GM23248 (cell line): ENCODE measurements at regions not wholly inside any gene's neighbourhood (a gene's known extent, or its start where the extent isn't known, plus 50 kb on each side); places are given as distances from the start of the nearest gene placed in this dataset.
"Not testable (repeated sequence)": the region's sequence is repeated elsewhere in the genome, so short reads cannot be mapped to it uniquely, and the experiment has no call there.

Experiments used
- DNase-seq: peaks from one replicate; pipeline ENCODE4 v3.0.0-alpha.2; 2015
- H2AFZ ChIP-seq: fragments of 200-600 bp; sonication (generic); 2 replicates; pipeline ENCODE4 v1.6.1; 2016; ENCODE audit warnings: antibody characterized with exemption
- H3F3A ChIP-seq: fragments of 200-600 bp; sonication (generic); 2 replicates; pipeline ENCODE4 v1.6.1; 2016; ENCODE audit warnings: mild to moderate bottlenecking, antibody characterized with exemption, mixed run types; ENCODE audit not compliant: insufficient read depth
- H3K27ac ChIP-seq: fragments of 200-600 bp; sonication (generic); 2 replicates; pipeline ENCODE4 v1.5.1; 2016; ENCODE audit warnings: mild to moderate bottlenecking
- H3K27me3 ChIP-seq: fragments of 200-600 bp; sonication (generic); replicated peaks from 2 replicates; pipeline ENCODE4 v1.6.1; 2016; ENCODE audit warnings: mild to moderate bottlenecking; ENCODE audit not compliant: insufficient read depth
- H3K36me3 ChIP-seq: fragments of 200-600 bp; sonication (generic); 2 replicates; pipeline ENCODE4 v1.6.1; 2016; ENCODE audit warnings: low read depth, mild to moderate bottlenecking
- H3K4me1 ChIP-seq: fragments of 200-600 bp; sonication (generic); 2 replicates; pipeline ENCODE4 v1.6.1; 2016; ENCODE audit warnings: mild to moderate bottlenecking; ENCODE audit not compliant: insufficient read depth
- H3K4me2 ChIP-seq: fragments of 200-600 bp; sonication (generic); one replicate; pipeline ENCODE4 v1.6.1; 2016; ENCODE audit warnings: mild to moderate bottlenecking; ENCODE audit not compliant: unreplicated experiment
- H3K4me3 ChIP-seq: fragments of 200-600 bp; sonication (generic); 2 replicates; pipeline ENCODE4 v1.5.1; 2016; ENCODE audit warnings: mild to moderate bottlenecking
- H3K79me2 ChIP-seq: fragments of 200-600 bp; sonication (generic); 2 replicates; pipeline ENCODE4 v1.6.1; 2016; ENCODE audit warnings: mild to moderate bottlenecking; ENCODE audit not compliant: insufficient read depth
- H3K9ac ChIP-seq: fragments of 200-600 bp; sonication (generic); 2 replicates; pipeline ENCODE4 v1.6.1; 2016; ENCODE audit warnings: mild to moderate bottlenecking
- H3K9me2 ChIP-seq: fragments of 200-600 bp; sonication (generic); 2 replicates; pipeline ENCODE4 v1.6.1; 2016; ENCODE audit warnings: mixed run types, mild to moderate bottlenecking, moderate library complexity; ENCODE audit not compliant: insufficient read depth
- H3K9me3 ChIP-seq: fragments of 200-600 bp; sonication (generic); one replicate; pipeline ENCODE4 v1.6.1; 2017; ENCODE audit warnings: low read depth
- H4K20me1 ChIP-seq: fragments of 200-600 bp; sonication (generic); 2 replicates; pipeline ENCODE4 v1.6.0; 2016; ENCODE audit not compliant: insufficient read depth
- EZH2 ChIP-seq: fragments of 200-600 bp; sonication (generic); IDR thresholded peaks from 2 replicates; pipeline ENCODE4 v1.6.1; 2018; ENCODE audit warnings: antibody characterized with exemption, mild to moderate bottlenecking; ENCODE audit not compliant: insufficient read depth, poor library complexity, severe bottlenecking
- EZH2phosphoT487 ChIP-seq: fragments of 200-600 bp; sonication (generic); IDR thresholded peaks from 2 replicates; pipeline ENCODE4 v1.6.1; 2018; ENCODE audit warnings: antibody characterized with exemption, moderate library complexity, mild to moderate bottlenecking, low read depth; ENCODE audit not compliant: insufficient read depth
- WGBS, 2 experiments: methylation state at CpG; one replicate each; pipeline ENCODE4 v1.1.6; 2015 to 2017; ENCODE audit warnings: low lambda C conversion rate in 2 of 2, low coverage in 1 of 2; ENCODE audit errors: missing lambda C conversion rate in 2 of 2; 5-methylcytosine and 5-hydroxymethylcytosine counted together
- in situ Hi-C: fragments of 300-500 bp; cut with MboI; formaldehyde crosslinking; loops from 2 replicates; pipeline ENCODE4 v1.15.0; 2020

GRCh38 chr17:77622647-77623046 is 335.9 kb upstream of the TNRC6C start:
- in situ Hi-C loops, result no loop called here
- no peaks in the 10 kb centered on the region for H3F3A ChIP-seq
- no peaks in the 10 kb centered on the region; the same call in 1 of the 2 replicates for H3K4me1 ChIP-seq
- DNase-seq, result no peak
- H3K9me2 ChIP-seq, result no peaks in the 10 kb centered on the region
- no peaks in the 10 kb centered on the region for H3K79me2 ChIP-seq
- H3K27me3 ChIP-seq, result no peaks in the 10 kb centered on the region; the same call in 1 of the 2 replicates
- H3K36me3 ChIP-seq, result no peaks in the 10 kb centered on the region
- H4K20me1 ChIP-seq, result no peaks in the 10 kb centered on the region
- H3K9ac ChIP-seq, result no peak overlapping the region
- no peak overlapping the region for H3K4me3 ChIP-seq
- H3K27ac ChIP-seq, result no peak overlapping the region
- H3K9me3 ChIP-seq, result no peaks in the 10 kb centered on the region
- no peak overlapping the region for H2AFZ ChIP-seq
- H3K4me2 ChIP-seq, result no peak overlapping the region
- 87 to 91% methylated on average over 4 of the region's 4 CpGs for WGBS, 2 experiments
- no peak for TF ChIP-seq EZH2
- no peak for TF ChIP-seq EZH2phosphoT487

DNA sequence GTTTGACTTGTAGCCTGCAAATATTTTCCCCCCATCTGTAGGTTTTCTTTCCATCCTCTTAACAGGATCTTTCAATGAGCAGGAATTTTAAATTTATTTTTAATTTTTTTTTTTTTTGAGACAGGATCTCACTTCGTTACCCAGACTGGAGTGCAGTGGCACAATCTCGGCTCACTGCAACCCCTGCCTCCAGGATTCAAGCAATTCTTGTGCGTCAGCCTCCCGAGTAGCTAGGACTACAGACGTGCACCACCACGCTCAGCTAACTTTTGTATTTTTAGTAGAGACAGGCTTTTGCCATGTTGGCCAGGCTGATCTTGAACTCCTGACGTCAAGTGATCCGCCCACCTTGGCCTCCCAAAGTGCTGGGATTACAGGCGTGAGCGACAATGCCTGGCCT is 335.2 kb upstream of the TNRC6C start:
- WGBS, 2 experiments, result 65% methylated on average over 10 of the region's 10 CpGs
- H3K4me3 ChIP-seq, H3K9me3 ChIP-seq, in situ Hi-C loops, H3K27me3 ChIP-seq, H3K9me2 ChIP-seq, H3F3A ChIP-seq, H2AFZ ChIP-seq, H3K9ac ChIP-seq, H4K20me1 ChIP-seq, H3K79me2 ChIP-seq, H3K4me1 ChIP-seq, H3K36me3 ChIP-seq, H3K27ac ChIP-seq, DNase-seq, H3K4me2 ChIP-seq: not testable (repeated sequence)

GRCh38 chr17:77628035-77628434 is 330.5 kb upstream of the TNRC6C start:
- Histone ChIP-seq H3K36me3 (no peaks in the 10 kb centered on the region), H3K9me2 (no peaks in the 10 kb centered on the region), H3F3A (no peaks in the 10 kb centered on the region), H3K79me2 (no peaks in the 10 kb centered on the region), H3K9me3 (no peaks in the 10 kb centered on the region), H3K4me1 (no peaks in the 10 kb centered on the region), H2AFZ (no peak overlapping the region), H3K4me2 (no peak overlapping the region), H3K27ac (no peak overlapping the region), H3K9ac (no peak overlapping the region), H3K4me3 (no peak overlapping the region), H3K27me3 (no peaks in the 10 kb centered on the region), H4K20me1 (no peaks in the 10 kb centered on the region)
- in situ Hi-C loops, result no loop called here
- DNase-seq, result no peak
- TF ChIP-seq EZH2, result no peak
- no peak for TF ChIP-seq EZH2phosphoT487
- WGBS, 2 experiments, result 71 to 76% methylated on average over 2 of the region's 2 CpGs

DNA sequence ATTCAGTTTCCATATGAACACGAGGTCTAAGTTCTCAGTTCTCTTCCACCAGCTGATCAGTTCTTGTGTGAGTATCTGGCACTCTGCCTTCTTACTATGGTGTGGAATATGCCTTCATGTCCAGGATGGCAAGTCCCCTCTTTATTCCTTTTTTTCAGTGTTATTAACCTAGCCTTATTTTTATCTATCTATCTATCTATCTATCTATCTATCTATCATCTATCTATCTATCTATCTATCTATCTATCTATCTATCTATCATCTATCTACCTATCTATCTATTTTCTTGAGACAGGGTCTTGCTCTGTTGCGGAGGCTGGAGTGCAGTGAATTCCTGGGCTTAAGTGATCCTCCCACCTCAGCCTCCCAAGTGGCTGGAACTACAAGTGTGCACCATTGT is 329.2 kb upstream of the TNRC6C start:
- H3K9me2 ChIP-seq, H3K4me3 ChIP-seq, H3K27me3 ChIP-seq, H3K79me2 ChIP-seq, DNase-seq, H3K9me3 ChIP-seq, in situ Hi-C loops, H3K9ac ChIP-seq, H3K27ac ChIP-seq, H3K36me3 ChIP-seq, H4K20me1 ChIP-seq, H2AFZ ChIP-seq, H3F3A ChIP-seq, H3K4me1 ChIP-seq, H3K4me2 ChIP-seq: not testable (repeated sequence)
- WGBS, 2 experiments, result 47 to 60% methylated on average over 2 of the region's 2 CpGs

DNA sequence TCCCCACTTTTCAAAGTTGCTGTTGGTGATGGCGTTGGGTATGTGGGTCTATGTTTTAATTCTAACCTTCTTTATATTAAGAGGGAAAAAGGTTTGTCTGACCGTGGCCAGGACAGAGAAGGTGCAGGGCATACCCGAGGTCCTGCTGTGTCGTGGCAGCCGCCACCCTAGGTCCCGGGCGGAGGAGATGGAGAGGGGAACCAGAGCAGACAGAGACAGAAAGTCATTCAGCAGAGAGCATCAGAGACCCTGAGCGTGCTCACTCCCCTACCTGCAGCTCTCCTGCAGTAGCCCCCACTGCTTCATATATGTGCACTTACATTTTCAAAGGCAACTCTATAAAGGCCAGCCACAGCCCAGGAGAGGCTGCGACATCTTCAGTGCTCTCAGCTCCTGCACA is 327.2 kb upstream of the TNRC6C start:
- DNase-seq, result no peak
- no peak overlapping the region for H3K4me3 ChIP-seq
- H3K4me1 ChIP-seq, result no peaks in the 10 kb centered on the region
- no peaks in the 10 kb centered on the region for H3K79me2 ChIP-seq
- in situ Hi-C loops, result no loop called here
- H3K9ac ChIP-seq, result no peak overlapping the region
- no peaks in the 10 kb centered on the region; the same call in 1 of the 2 replicates for H3K27me3 ChIP-seq
- no peaks in the 10 kb centered on the region for H3F3A ChIP-seq
- H3K36me3 ChIP-seq, result no peaks in the 10 kb centered on the region
- H4K20me1 ChIP-seq, result no peaks in the 10 kb centered on the region
- TF ChIP-seq EZH2, result no peak
- TF ChIP-seq EZH2phosphoT487, result no peak
- H3K9me2 ChIP-seq, result no peaks in the 10 kb centered on the region
- 79 to 81% methylated on average over 9 of the region's 9 CpGs for WGBS, 2 experiments
- no peak overlapping the region for H3K27ac ChIP-seq
- H3K9me3 ChIP-seq, result no peaks in the 10 kb centered on the region
- no peak overlapping the region for H2AFZ ChIP-seq
- no peak overlapping the region for H3K4me2 ChIP-seq
